ENCODE measurements at regions not wholly inside any gene's neighbourhood (a gene's known extent, or its start where the extent isn't known, plus 50 kb on each side); places are given as distances from the start of the nearest gene placed in this dataset.
"Not testable (repeated sequence)": the region's sequence is repeated elsewhere in the genome, so short reads cannot be mapped to it uniquely, and the experiment has no call there.

GRCh38 chr22:49687786-49688515, 139.7 kb downstream of the BRD1 start:
- no peak for DNase-seq (ENCODE audit: low read depth)
- H3K4me3 ChIP-seq (ENCODE audit: low read depth, low read length) = no peak overlapping the region
- no peak for TF ChIP-seq CTCF (IDR thresholded peaks at IDR 0.05; ENCODE audit: control insufficient read depth, extremely low read depth, insufficient read depth)

DNA sequence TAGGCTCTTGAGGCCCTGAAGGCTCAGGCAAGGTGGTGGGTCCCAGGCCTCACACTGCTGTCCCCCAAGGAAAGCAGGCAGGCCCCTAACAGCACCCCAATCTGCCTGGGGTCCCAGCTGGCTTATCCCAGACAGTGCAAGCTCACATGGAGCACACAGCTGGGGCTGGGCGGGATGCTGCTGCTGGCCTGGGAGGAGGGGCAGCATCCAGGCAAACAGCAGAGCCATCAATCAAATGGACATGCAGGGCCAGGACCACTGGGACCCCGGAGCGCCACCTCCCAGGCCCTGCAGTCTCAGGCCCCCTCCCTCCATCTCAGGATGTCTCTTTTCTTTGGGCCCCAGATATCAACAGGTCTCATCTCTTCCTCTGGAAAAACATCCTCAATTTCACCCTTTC, 140.3 kb downstream of the BRD1 start:
- no peak for TF ChIP-seq CTCF (IDR thresholded peaks at IDR 0.05; ENCODE audit: control insufficient read depth, extremely low read depth, insufficient read depth)
- H3K4me3 ChIP-seq (ENCODE audit: low read depth, low read length) = no peak overlapping the region
- no peak for DNase-seq (ENCODE audit: low read depth)

GRCh38 chr22:49686495-49687219, 141.0 kb downstream of the BRD1 start:
- H3K4me3 ChIP-seq (ENCODE audit: low read depth, low read length) = no peak overlapping the region
- no peak for DNase-seq (ENCODE audit: low read depth)
- TF ChIP-seq CTCF (IDR thresholded peaks at IDR 0.05; ENCODE audit: control insufficient read depth, extremely low read depth, insufficient read depth) = no peak

DNA sequence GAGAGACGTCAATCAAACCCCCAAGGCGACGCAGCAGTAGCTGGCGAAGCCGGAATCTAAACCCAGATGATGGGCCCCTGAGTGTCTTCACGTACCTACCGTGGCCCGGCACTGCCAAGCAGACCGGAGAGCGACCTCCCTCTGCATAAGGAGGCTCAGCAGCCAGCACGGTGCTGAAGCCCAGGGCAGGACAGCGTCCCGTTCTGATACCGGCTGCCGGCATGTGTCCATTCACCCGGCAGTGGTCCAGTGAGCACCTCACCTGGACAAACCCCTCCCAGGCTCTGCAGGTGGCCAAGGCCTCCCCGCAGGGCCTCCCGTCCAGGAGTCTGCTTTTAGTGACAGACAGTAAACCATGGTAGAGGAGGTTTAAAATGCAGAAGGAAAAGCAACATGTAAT, 142.0 kb downstream of the BRD1 start:
- no peak for DNase-seq (ENCODE audit: low read depth)
- TF ChIP-seq CTCF (IDR thresholded peaks at IDR 0.05; ENCODE audit: control insufficient read depth, extremely low read depth, insufficient read depth) = no peak
- no peak overlapping the region for H3K4me3 ChIP-seq (ENCODE audit: low read depth, low read length)

- TF ChIP-seq CTCF (IDR thresholded peaks at IDR 0.05; ENCODE audit: control insufficient read depth, extremely low read depth, insufficient read depth) = no peak
- H3K4me3 ChIP-seq (ENCODE audit: low read depth, low read length) = no peak overlapping the region
- no peak for DNase-seq (ENCODE audit: low read depth)
Observed at GRCh38 chr22:49685116-49685515, 142.6 kb downstream of the BRD1 start.

DNA sequence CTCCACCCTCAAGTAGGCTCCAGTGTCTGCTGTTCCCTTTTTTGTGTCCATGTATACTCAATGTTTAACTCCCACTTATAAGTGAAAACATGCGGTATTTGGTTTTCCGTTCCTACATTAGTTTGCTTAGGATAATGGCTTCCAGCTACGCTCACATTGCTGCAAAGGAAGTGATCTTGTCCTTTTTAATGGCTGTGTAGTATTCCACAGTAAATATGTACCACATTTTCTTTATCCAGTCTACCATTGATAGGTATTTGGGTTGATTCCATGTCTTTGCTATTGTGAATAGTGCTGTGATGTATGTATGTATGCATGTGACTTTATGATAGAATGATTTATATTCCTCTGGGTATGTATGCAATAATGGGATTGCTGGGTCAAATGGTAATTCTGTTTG, 144.6 kb downstream of the BRD1 start:
- TF ChIP-seq CTCF (IDR thresholded peaks at IDR 0.05; ENCODE audit: control insufficient read depth, extremely low read depth, insufficient read depth) = no peak
- no peak overlapping the region for H3K4me3 ChIP-seq (ENCODE audit: low read depth, low read length)
- no peak for DNase-seq (ENCODE audit: low read depth)

- H3K4me3 ChIP-seq (ENCODE audit: low read depth, low read length); DNase-seq (ENCODE audit: low read depth): not testable (repeated sequence)
Observed at GRCh38 chr22:49680819-49681218, 146.9 kb downstream of the BRD1 start.
